DOHH2 (cell line): ENCODE measurements at regions not wholly inside any gene's neighbourhood (a gene's known extent, or its start where the extent isn't known, plus 50 kb on each side); places are given as distances from the start of the nearest gene placed in this dataset.

Experiments used
- H3F3A ChIP-seq: fragments of 200-600 bp; sonication (generic), shearing (Covaris generic); 2 replicates; pipeline ENCODE4 v1.6.0; 2016; ENCODE audit warnings: antibody characterized with exemption, mild to moderate bottlenecking; ENCODE audit not compliant: control insufficient read depth, insufficient read depth
- H3K27ac ChIP-seq: fragments of 200-600 bp; sonication (generic); 2 replicates; pipeline ENCODE4 v1.5.1; 2014; ENCODE audit warnings: low read depth, mild to moderate bottlenecking, low read length, moderate library complexity
- H3K27me3 ChIP-seq: fragments of 200-600 bp; sonication (generic); 2 replicates; pipeline ENCODE4 v1.6.1; 2014; ENCODE audit warnings: mild to moderate bottlenecking, low read length, mixed read lengths; ENCODE audit not compliant: control insufficient read depth
- H3K36me3 ChIP-seq: fragments of 200-600 bp; sonication (generic); 2 replicates; pipeline ENCODE4 v1.6.1; 2014; ENCODE audit warnings: mild to moderate bottlenecking, low read length, moderate library complexity, mixed read lengths; ENCODE audit not compliant: control insufficient read depth
- H3K4me1 ChIP-seq: fragments of 200-600 bp; sonication (generic); 2 replicates; pipeline ENCODE4 v1.6.1; 2014; ENCODE audit warnings: mild to moderate bottlenecking, low read length, mixed read lengths; ENCODE audit not compliant: control insufficient read depth
- H3K4me2 ChIP-seq: fragments of 200-600 bp; sonication (generic); 2 replicates; pipeline ENCODE4 v1.6.0; 2014; ENCODE audit warnings: mild to moderate bottlenecking, low read length, moderate library complexity
- H3K4me3 ChIP-seq: fragments of 200-600 bp; sonication (generic); 2 replicates; pipeline ENCODE4 v1.5.1; 2014; ENCODE audit warnings: mild to moderate bottlenecking, low read length, mixed read lengths
- H3K79me2 ChIP-seq: fragments of 200-600 bp; sonication (generic); 2 replicates; pipeline ENCODE4 v1.6.1; 2014; ENCODE audit warnings: mild to moderate bottlenecking, low read length, mixed read lengths; ENCODE audit not compliant: control insufficient read depth
- H3K9me2 ChIP-seq: fragments of 200-600 bp; sonication (generic); replicated peaks from 2 replicates; pipeline ENCODE4 v1.6.1; 2014; ENCODE audit warnings: mild to moderate bottlenecking, low read length, mixed read lengths; ENCODE audit not compliant: control insufficient read depth
- H3K9me3 ChIP-seq: fragments of 200-600 bp; sonication (generic); 2 replicates; pipeline ENCODE4 v1.6.1; 2014; ENCODE audit warnings: antibody characterized with exemption, low read length, mixed read lengths; ENCODE audit not compliant: control insufficient read depth, insufficient read depth
- H4K20me1 ChIP-seq: fragments of 200-600 bp; sonication (generic); 2 replicates; pipeline ENCODE4 v1.6.0; 2014; ENCODE audit warnings: low read depth, mild to moderate bottlenecking, antibody characterized with exemption, low read length, moderate library complexity; ENCODE audit not compliant: control insufficient read depth, insufficient read depth
- CTCF ChIP-seq: fragments of 200-600 bp; sonication (generic); IDR thresholded peaks from one replicate; pipeline ENCODE4 v1.5.1; 2014; ENCODE audit warnings: antibody characterized with exemption, mild to moderate bottlenecking, low read depth, low read length; ENCODE audit not compliant: poor library complexity, severe bottlenecking
- EZH2phosphoT487 ChIP-seq: fragments of 200-600 bp; sonication (generic); IDR thresholded peaks from 2 replicates; pipeline ENCODE4 v1.6.1; 2017; ENCODE audit warnings: borderline replicate concordance, mild to moderate bottlenecking, antibody characterized with exemption, low read length, moderate library complexity, mixed read lengths

- Histone ChIP-seq H3K27ac (no peak overlapping the region), H3K4me2 (no peak overlapping the region), H3K27me3 (peaks cover 8% of the 10 kb centered on the region), H3K79me2 (no peaks in the 10 kb centered on the region), H3K4me1 (no peaks in the 10 kb centered on the region), H3K36me3 (no peaks in the 10 kb centered on the region), H3K9me2 (no peaks in the 10 kb centered on the region), H3K9me3 (no peaks in the 10 kb centered on the region), H3F3A (no peaks in the 10 kb centered on the region), H4K20me1 (no peaks in the 10 kb centered on the region), H3K4me3 (no peak overlapping the region)
- TF ChIP-seq CTCF (no peak), EZH2phosphoT487 (no peak)
Observed at GRCh38 chr10:123348691-123349572, 194.7 kb downstream of the BUB3 start.

GRCh38 chr10:123351715-123352114 is 197.5 kb downstream of the BUB3 start:
- no peak overlapping the region for H3K27ac ChIP-seq
- H3K4me1 ChIP-seq: no peaks in the 10 kb centered on the region
- no peak overlapping the region for H3K4me3 ChIP-seq
- H3K4me2 ChIP-seq: no peak overlapping the region
- no peaks in the 10 kb centered on the region for H3K9me3 ChIP-seq
- H3K79me2 ChIP-seq: no peaks in the 10 kb centered on the region
- TF ChIP-seq CTCF: no peak
- TF ChIP-seq EZH2phosphoT487: no peak
- H3K36me3 ChIP-seq: no peaks in the 10 kb centered on the region
- no peaks in the 10 kb centered on the region for H4K20me1 ChIP-seq
- H3K27me3 ChIP-seq: no peaks in the 10 kb centered on the region
- no peaks in the 10 kb centered on the region for H3F3A ChIP-seq
- H3K9me2 ChIP-seq: no peaks in the 10 kb centered on the region

GRCh38 chr10:123354521-123354920 is 200.3 kb downstream of the BUB3 start:
- Histone ChIP-seq H3K9me2 (no peaks in the 10 kb centered on the region), H3K4me3 (no peak overlapping the region), H3K27ac (no peak overlapping the region), H3K27me3 (no peaks in the 10 kb centered on the region), H3K9me3 (no peaks in the 10 kb centered on the region), H3K4me1 (peaks cover 6% of the 10 kb centered on the region), H3K79me2 (no peaks in the 10 kb centered on the region), H3K4me2 (no peak overlapping the region), H3K36me3 (no peaks in the 10 kb centered on the region), H3F3A (no peaks in the 10 kb centered on the region), H4K20me1 (no peaks in the 10 kb centered on the region)
- TF ChIP-seq CTCF (no peak), EZH2phosphoT487 (no peak)
